Bronchial epithelial cell (primary cell): ENCODE measurements at regions not wholly inside any gene's neighbourhood (a gene's known extent, or its start where the extent isn't known, plus 50 kb on each side); places are given as distances from the start of the nearest gene placed in this dataset.

ENCODE experiments used
- DNase-seq: peaks from one replicate; pipeline ENCODE4 v3.0.0-alpha.2; 2010; ENCODE audit warnings: low read depth
- FAIRE-seq: peaks from 2 replicates; lab custom pipeline; 2011; peaks lifted over from hg19 to GRCh38; lab: Jason Lieb, UNC
- H3K27me3 ChIP-seq: 2 replicates; pipeline ENCODE4 v1.5.1; 2011; ENCODE audit warnings: low read length; ENCODE audit not compliant: control insufficient read depth, insufficient read depth
- H3K36me3 ChIP-seq: 2 replicates; pipeline ENCODE4 v1.5.1; 2011; ENCODE audit warnings: low read length; ENCODE audit not compliant: control insufficient read depth, insufficient read depth
- H3K4me3 ChIP-seq: 2 replicates; pipeline ENCODE4 v1.5.1; 2011; ENCODE audit warnings: mild to moderate bottlenecking, low read depth, low read length, control low read depth
- TF ChIP-seq, protein P1 (sequence below): IDR thresholded peaks from 2 replicates; pipeline ENCODE4 v1.5.1; 2011; ENCODE audit warnings: mild to moderate bottlenecking, moderate library complexity, low read length, control low read depth, inconsistent platforms; ENCODE audit not compliant: insufficient read depth, severe bottlenecking

- no peaks in the 10 kb centered on the region for H3K27me3 ChIP-seq
- FAIRE-seq (no peak), DNase-seq (no peak)
- H3K4me3 ChIP-seq = no peak overlapping the region
- TF ChIP-seq, protein P1, sequence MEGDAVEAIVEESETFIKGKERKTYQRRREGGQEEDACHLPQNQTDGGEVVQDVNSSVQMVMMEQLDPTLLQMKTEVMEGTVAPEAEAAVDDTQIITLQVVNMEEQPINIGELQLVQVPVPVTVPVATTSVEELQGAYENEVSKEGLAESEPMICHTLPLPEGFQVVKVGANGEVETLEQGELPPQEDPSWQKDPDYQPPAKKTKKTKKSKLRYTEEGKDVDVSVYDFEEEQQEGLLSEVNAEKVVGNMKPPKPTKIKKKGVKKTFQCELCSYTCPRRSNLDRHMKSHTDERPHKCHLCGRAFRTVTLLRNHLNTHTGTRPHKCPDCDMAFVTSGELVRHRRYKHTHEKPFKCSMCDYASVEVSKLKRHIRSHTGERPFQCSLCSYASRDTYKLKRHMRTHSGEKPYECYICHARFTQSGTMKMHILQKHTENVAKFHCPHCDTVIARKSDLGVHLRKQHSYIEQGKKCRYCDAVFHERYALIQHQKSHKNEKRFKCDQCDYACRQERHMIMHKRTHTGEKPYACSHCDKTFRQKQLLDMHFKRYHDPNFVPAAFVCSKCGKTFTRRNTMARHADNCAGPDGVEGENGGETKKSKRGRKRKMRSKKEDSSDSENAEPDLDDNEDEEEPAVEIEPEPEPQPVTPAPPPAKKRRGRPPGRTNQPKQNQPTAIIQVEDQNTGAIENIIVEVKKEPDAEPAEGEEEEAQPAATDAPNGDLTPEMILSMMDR = no peak
- H3K36me3 ChIP-seq = no peaks in the 10 kb centered on the region
Measured at GRCh38 chr11:23961503-23962338, 535.1 kb upstream of the LUZP2 start.

- TF ChIP-seq, protein P1 = no peak
- DNase-seq = no peak
- no peak for FAIRE-seq
Measured at GRCh38 chr11:23973244-23973643, 523.6 kb upstream of the LUZP2 start.

DNA sequence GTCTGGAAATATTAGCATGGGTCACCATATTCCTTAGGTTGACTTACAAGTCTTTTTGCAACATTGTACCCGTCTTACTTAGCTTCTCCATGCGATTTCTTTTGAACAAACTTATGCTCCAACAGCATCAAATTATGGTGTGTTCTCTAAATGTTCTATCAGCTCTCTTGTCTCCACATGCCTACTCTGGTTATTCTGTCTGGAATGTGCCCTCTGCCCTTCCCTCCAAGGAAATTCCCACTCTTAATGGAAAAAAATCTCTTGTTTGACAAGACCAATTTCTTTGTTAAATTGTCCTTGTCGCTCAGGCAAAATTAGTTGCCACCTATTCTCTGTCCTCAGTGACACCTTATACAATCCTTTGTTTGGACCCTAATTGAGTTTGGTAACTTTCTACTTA lies 522.8 kb upstream of the LUZP2 start:
- H3K36me3 ChIP-seq = no peaks in the 10 kb centered on the region
- TF ChIP-seq, protein P1 = no peak
- H3K4me3 ChIP-seq = no peak overlapping the region
- DNase-seq = peak; percentile 62
- H3K27me3 ChIP-seq = no peaks in the 10 kb centered on the region
- no peak for FAIRE-seq

More at GRCh38 chr11:23973244-23973643, 523.6 kb upstream of the LUZP2 start:
- H3K4me3 ChIP-seq = no peak overlapping the region
- no peaks in the 10 kb centered on the region for H3K27me3 ChIP-seq
- H3K36me3 ChIP-seq = no peaks in the 10 kb centered on the region

DNA sequence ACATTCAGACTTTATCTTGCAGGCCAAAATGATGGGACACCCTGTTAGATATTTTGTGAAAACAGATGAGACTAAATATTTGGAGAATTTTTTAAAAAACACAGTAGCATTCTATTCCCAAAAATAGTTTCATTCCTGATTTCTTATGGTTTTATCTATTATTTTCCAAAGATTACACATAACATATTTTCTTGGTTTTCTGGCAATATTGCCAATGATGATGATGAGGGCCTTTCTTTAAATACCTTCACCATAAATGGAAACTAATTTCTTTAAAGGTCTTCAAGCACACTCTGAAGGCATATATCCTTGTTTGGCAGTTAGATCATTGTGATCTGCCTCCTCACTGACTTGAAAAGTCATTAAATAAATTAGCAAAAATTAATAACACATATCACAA lies 522.3 kb upstream of the LUZP2 start:
- no peak for FAIRE-seq
- H3K27me3 ChIP-seq = no peaks in the 10 kb centered on the region
- H3K36me3 ChIP-seq = no peaks in the 10 kb centered on the region
- no peak overlapping the region for H3K4me3 ChIP-seq
- TF ChIP-seq, protein P1 = no peak
- DNase-seq = no peak

- no peak for DNase-seq
- TF ChIP-seq, protein P1 = no peak
- Histone ChIP-seq H3K36me3 (no peaks in the 10 kb centered on the region), H3K27me3 (no peaks in the 10 kb centered on the region), H3K4me3 (no peak overlapping the region)
- FAIRE-seq = no peak
Measured at GRCh38 chr11:23976426-23976825, 520.4 kb upstream of the LUZP2 start.
